Globus pallidus (tissue), 1 donor: ENCODE measurements at regions not wholly inside any gene's neighbourhood (a gene's known extent, or its start where the extent isn't known, plus 50 kb on each side); places are given as distances from the start of the nearest gene placed in this dataset.
"Not testable (repeated sequence)": the region's sequence is repeated elsewhere in the genome, so short reads cannot be mapped to it uniquely, and the experiment has no call there.

Experiments used
- DNase-seq: peaks from one replicate; pipeline ENCODE4 v3.0.0-alpha.2; 2015; ENCODE audit warnings: low spot score

- DNase-seq = not testable (repeated sequence)
Measured at GRCh38 chr3:110888625-110889375, 182.8 kb upstream of the NECTIN3 start.

GRCh38 chr3:110889376-110889699, 182.3 kb upstream of the NECTIN3 start:
- DNase-seq = not testable (repeated sequence)

GRCh38 chr3:110894574-110894973, 177.0 kb upstream of the NECTIN3 start:
- no peak for DNase-seq

GRCh38 chr3:110895054-110895453, 176.6 kb upstream of the NECTIN3 start:
- no peak for DNase-seq

GRCh38 chr3:110897046-110897445, 174.6 kb upstream of the NECTIN3 start:
- DNase-seq = no peak

- DNase-seq = no peak
Measured at GRCh38 chr3:110900576-110900975, 171.0 kb upstream of the NECTIN3 start.

GRCh38 chr3:110901536-110901935, 170.1 kb upstream of the NECTIN3 start:
- DNase-seq = no peak

- DNase-seq = no peak
Measured at GRCh38 chr3:110902453-110903085, 169.0 kb upstream of the NECTIN3 start.

GRCh38 chr3:110903771-110904519, 167.7 kb upstream of the NECTIN3 start:
- DNase-seq = no peak

- peak; percentile 23 for DNase-seq
Measured at GRCh38 chr3:110904520-110904890, 167.1 kb upstream of the NECTIN3 start.

GRCh38 chr3:110905121-110905520, 166.5 kb upstream of the NECTIN3 start:
- DNase-seq = no peak

GRCh38 chr3:110909839-110910238, 161.8 kb upstream of the NECTIN3 start:
- no peak for DNase-seq

- no peak for DNase-seq
Measured at GRCh38 chr3:110910346-110910955, 161.2 kb upstream of the NECTIN3 start.

- DNase-seq = no peak
Measured at GRCh38 chr3:110918963-110919362, 152.7 kb upstream of the NECTIN3 start.

GRCh38 chr3:110925798-110926197, 145.8 kb upstream of the NECTIN3 start:
- no peak for DNase-seq

GRCh38 chr3:110928016-110928662, 143.5 kb upstream of the NECTIN3 start:
- DNase-seq = peak; percentile 33

- DNase-seq = no peak
Measured at GRCh38 chr3:110929816-110930215, 141.8 kb upstream of the NECTIN3 start.

GRCh38 chr3:110932567-110932966, 139.0 kb upstream of the NECTIN3 start:
- no peak for DNase-seq

GRCh38 chr3:110933821-110934426, 137.7 kb upstream of the NECTIN3 start:
- DNase-seq = no peak

- DNase-seq = no peak
Measured at GRCh38 chr3:110938629-110939028, 133.0 kb upstream of the NECTIN3 start.

- no peak for DNase-seq
Measured at GRCh38 chr3:110940055-110940454, 131.6 kb upstream of the NECTIN3 start.

- no peak for DNase-seq
Measured at GRCh38 chr3:110944782-110945181, 126.8 kb upstream of the NECTIN3 start.
